NT2/D1 (cell line): ENCODE measurements at regions not wholly inside any gene's neighbourhood (a gene's known extent, or its start where the extent isn't known, plus 50 kb on each side); places are given as distances from the start of the nearest gene placed in this dataset.

Source experiments
- SUZ12 ChIP-seq: IDR thresholded peaks from 2 replicates; pipeline ENCODE4 v1.6.1; 2011; ENCODE audit not compliant: insufficient read length, insufficient read depth; ENCODE audit errors: extremely low read depth
- YY1 ChIP-seq: IDR thresholded peaks from 2 replicates; pipeline ENCODE4 v1.6.1; 2011; ENCODE audit not compliant: insufficient read length, insufficient read depth

DNA sequence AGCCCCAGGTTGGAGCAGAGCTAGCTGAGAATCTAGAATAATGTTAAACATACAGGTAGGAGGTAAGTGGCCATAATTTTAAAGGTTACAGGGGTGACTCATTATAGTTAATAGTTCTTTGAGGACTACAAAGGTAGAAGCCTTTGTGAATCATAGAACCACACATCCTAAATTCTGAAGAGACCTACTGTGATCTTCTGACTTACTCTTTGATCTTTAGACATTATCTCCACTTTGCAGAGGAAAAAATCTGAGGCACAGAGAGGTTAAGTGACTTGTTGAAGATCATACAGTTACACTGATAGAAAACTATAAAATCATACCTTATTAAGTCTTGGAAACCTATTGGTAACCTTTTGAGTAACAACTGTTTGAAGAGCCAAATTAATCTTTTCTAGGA, 1051.3 kb upstream of the NRXN1 start:
- TF ChIP-seq YY1: no peak
- TF ChIP-seq SUZ12: no peak
